MM.1S (cell line): ENCODE measurements at regions not wholly inside any gene's neighbourhood (a gene's known extent, or its start where the extent isn't known, plus 50 kb on each side); places are given as distances from the start of the nearest gene placed in this dataset.

Experiments
- EZH2phosphoT487 ChIP-seq: fragments of 300-600 bp; sonication (generic); IDR thresholded peaks from 2 replicates; pipeline ENCODE4 v1.6.1; 2018; ENCODE audit warnings: antibody characterized with exemption, low read length
- TF ChIP-seq, protein P1 (sequence below): fragments of 300-600 bp; sonication (generic); IDR thresholded peaks from 2 replicates; pipeline ENCODE4 v1.5.1; 2016; ENCODE audit warnings: antibody characterized with exemption, low read length, mixed read lengths

DNA sequence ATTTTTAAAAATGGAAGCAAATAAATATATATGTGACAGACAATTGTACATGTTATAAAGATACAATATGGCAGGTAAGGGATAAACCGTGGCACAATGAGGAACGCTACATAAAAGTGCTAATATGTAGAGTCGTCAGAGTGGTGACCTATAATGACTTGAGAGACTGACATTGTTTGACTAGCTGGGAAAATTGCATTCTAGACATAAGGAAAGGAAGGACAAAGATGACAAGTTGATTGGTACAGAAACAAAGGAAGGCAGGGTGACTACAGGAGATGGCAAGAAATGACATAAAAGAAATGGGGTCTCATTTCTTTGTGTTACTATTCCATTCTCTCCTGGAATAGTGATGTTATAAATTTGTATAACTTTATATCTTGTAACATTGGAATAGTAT, 420.4 kb downstream of the DSC3 start:
- no peak for TF ChIP-seq EZH2phosphoT487
- TF ChIP-seq, protein P1, sequence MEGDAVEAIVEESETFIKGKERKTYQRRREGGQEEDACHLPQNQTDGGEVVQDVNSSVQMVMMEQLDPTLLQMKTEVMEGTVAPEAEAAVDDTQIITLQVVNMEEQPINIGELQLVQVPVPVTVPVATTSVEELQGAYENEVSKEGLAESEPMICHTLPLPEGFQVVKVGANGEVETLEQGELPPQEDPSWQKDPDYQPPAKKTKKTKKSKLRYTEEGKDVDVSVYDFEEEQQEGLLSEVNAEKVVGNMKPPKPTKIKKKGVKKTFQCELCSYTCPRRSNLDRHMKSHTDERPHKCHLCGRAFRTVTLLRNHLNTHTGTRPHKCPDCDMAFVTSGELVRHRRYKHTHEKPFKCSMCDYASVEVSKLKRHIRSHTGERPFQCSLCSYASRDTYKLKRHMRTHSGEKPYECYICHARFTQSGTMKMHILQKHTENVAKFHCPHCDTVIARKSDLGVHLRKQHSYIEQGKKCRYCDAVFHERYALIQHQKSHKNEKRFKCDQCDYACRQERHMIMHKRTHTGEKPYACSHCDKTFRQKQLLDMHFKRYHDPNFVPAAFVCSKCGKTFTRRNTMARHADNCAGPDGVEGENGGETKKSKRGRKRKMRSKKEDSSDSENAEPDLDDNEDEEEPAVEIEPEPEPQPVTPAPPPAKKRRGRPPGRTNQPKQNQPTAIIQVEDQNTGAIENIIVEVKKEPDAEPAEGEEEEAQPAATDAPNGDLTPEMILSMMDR = no peak
